H1 (cell line): ENCODE measurements at regions not wholly inside any gene's neighbourhood (a gene's known extent, or its start where the extent isn't known, plus 50 kb on each side); places are given as distances from the start of the nearest gene placed in this dataset.

Experiments
- EGR1 ChIP-seq: IDR thresholded peaks from 2 replicates; pipeline ENCODE4 v1.6.1; 2011; ENCODE audit warnings: low read depth, low read length, borderline replicate concordance
- MAFK ChIP-seq: IDR thresholded peaks from 2 replicates; pipeline ENCODE4 v1.6.1; 2012; ENCODE audit warnings: low read depth, mild to moderate bottlenecking, improper control_type of control experiment, low read length
- RFX5 ChIP-seq: IDR thresholded peaks from 2 replicates; pipeline ENCODE4 v1.6.1; 2011; ENCODE audit warnings: low read depth, low read length, improper control_type of control experiment, borderline replicate concordance
- TAF1 ChIP-seq: IDR thresholded peaks from 2 replicates; pipeline ENCODE4 v1.6.1; 2011; ENCODE audit warnings: mild to moderate bottlenecking, low read depth, low read length

DNA sequence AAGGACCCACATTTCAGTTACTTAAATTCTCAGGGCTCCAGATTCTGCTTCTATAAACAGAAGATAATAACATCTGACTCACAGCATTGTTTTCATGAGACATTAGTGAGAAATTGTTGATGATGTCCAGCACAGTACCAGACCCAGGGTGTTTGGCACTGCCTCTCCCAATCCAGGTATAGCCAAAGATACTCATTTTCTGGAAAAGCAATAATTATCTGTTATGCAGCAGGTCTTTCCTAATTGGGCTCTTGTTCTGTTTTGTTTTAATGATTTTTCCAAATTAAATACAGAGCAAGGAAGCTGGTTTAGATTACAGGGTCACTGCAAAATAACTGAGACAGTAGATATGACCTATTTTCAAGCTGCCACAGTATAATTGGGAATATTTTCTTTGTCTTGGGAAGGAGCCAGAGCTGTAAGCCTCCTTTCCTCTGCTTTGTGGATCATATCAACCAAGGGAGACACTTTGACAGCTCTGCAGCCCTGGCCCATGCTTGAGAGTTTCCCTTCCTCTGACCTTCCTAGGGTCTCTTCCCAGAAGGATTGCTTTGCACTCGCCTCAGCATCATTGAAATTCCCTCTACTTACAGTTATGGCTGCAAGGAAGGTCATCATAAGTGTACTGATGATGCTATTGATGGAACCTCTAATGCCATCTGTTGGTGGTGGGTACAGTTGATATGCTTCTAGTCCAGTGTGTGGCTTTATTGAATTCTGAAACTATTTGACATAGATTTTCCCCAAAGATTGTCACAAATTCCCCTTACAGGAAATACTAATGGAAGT, 522.4 kb upstream of the ADAMTS9 start (continued):
- no peak for TF ChIP-seq MAFK
- TF ChIP-seq EGR1: no peak
- TF ChIP-seq TAF1: no peak
- no peak for TF ChIP-seq RFX5
